Astrocyte of the cerebellum (primary cell): ENCODE measurements at regions not wholly inside any gene's neighbourhood (a gene's known extent, or its start where the extent isn't known, plus 50 kb on each side); places are given as distances from the start of the nearest gene placed in this dataset.

ENCODE experiments used
- DNase-seq: peaks from one replicate; pipeline ENCODE4 v3.0.0-alpha.2; 2011; ENCODE audit warnings: low read depth
- H3K4me3 ChIP-seq: 2 replicates; pipeline ENCODE4 v1.5.1; 2011; ENCODE audit warnings: mild to moderate bottlenecking, low read depth, low read length, moderate library complexity
- CTCF ChIP-seq: IDR thresholded peaks from 2 replicates; pipeline ENCODE4 v1.5.1; 2012; ENCODE audit warnings: low read length, low read depth, moderate library complexity, mild to moderate bottlenecking; ENCODE audit errors: missing control alignments
- in situ Hi-C: cut with HindIII; loops from 2 replicates; pipeline ENCODE4 v1.10.0; 2017; ENCODE audit warnings: low sequenced_read_pairs

DNA sequence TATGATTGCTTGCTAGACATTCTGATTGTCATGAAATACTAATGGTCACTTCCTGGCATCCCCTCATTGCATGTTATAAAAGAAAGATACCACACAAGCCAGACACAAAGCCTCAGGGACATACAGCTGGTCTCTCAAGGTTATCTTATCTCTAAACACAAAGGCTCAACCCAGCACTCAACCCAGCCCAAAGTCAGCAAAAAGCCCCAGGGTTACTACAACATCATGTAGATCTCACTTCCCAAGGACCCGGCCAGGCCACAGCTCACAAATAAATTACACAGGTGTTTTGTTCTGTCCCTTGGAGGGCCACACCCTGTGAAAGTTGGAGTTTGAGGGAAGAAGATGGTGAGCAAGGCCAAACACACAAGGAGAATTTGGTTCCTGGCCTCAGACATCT is 109.7 kb upstream of the BARHL2 start:
- in situ Hi-C loops, result no loop called here
- DNase-seq, result no peak
- no peak overlapping the region for H3K4me3 ChIP-seq
- no peak for TF ChIP-seq CTCF

DNA sequence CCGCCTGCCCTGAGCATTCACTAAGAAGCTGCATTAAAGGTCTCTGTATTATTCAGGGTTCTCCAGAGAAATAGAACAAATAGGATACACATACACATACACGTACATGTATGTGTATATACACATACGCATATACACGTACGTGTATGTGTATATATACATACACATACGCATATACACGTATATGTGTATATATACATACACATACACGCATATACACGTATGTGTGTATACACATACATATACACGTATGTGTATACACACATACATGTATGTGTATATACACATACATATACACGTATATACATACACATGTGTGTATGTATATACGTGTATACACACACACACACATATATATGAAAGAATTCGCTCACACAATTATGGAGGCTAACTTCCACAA is 108.9 kb upstream of the BARHL2 start:
- no peak for DNase-seq
- no peak for TF ChIP-seq CTCF
- no peak overlapping the region for H3K4me3 ChIP-seq
- in situ Hi-C loops, result no loop called here

GRCh38 chr1:90824551-90824950 is 107.4 kb upstream of the BARHL2 start:
- in situ Hi-C loops, result no loop called here
- no peak for TF ChIP-seq CTCF
- no peak for DNase-seq
- H3K4me3 ChIP-seq, result no peak overlapping the region

DNA sequence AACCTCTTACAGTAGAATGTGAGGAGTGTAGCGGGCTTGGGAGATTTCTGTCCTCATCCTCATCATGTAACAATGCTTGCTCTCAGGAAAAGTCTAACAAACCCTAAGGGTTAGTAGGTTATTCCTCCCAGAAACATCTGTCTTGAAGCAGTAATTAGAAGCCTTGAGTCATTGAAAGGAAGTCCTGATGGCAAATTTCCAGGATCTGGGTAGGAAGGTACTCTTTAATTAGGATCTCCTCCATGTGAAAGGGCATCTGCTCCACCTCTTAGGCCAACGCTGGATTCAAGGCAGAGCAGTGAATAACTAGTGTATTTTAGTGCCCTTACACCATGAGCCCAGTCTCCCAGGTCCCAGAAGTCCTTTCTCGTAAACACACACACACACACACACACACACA is 106.6 kb upstream of the BARHL2 start:
- TF ChIP-seq CTCF, result no peak
- DNase-seq, result no peak
- in situ Hi-C loops, result no loop called here
- H3K4me3 ChIP-seq, result no peak overlapping the region

GRCh38 chr1:90821788-90822359 is 104.8 kb upstream of the BARHL2 start:
- in situ Hi-C loops, result no loop called here
- no peak for TF ChIP-seq CTCF
- no peak for DNase-seq
- H3K4me3 ChIP-seq, result no peak overlapping the region

- no peak overlapping the region for H3K4me3 ChIP-seq
- TF ChIP-seq CTCF, result no peak
- in situ Hi-C loops, result no loop called here
- DNase-seq, result no peak
Observed at GRCh38 chr1:90821152-90821787, 104.2 kb upstream of the BARHL2 start.
